PC-3 (cell line): ENCODE measurements at regions not wholly inside any gene's neighbourhood (a gene's known extent, or its start where the extent isn't known, plus 50 kb on each side); places are given as distances from the start of the nearest gene placed in this dataset.

Source experiments
- ATAC-seq: fragments of 200-7000 bp; cut with Tn5 transposase; 2 replicates; pipeline ENCODE4 v1.9.1; 2020; ENCODE audit warnings: mild to moderate bottlenecking, moderate library complexity
- BruUV-seq: library from RNA; stranded (reverse); fragments of 400-500 nt; replicated peaks from 2 replicates; lab custom pipeline; 2021; lab: Mats Ljungman, UMichigan
- CTCF ChIA-PET: fragments of 300-600 bp; sonication (Branson Sonifier 250); formaldehyde crosslinking; loops from one replicate; lab custom pipeline; 2022; ENCODE audit warnings: antibody characterized with exemption; lab: Charles Lee
- POLR2A ChIA-PET: fragments of 300-600 bp; sonication (Branson Sonifier 250); formaldehyde crosslinking; loops from one replicate; lab custom pipeline; 2022; ENCODE audit warnings: antibody characterized with exemption; ENCODE audit not compliant: unreplicated experiment; lab: Charles Lee
- DNase-seq: peaks from one replicate; pipeline ENCODE4 v3.0.0-alpha.2; 2015
- H2AFZ ChIP-seq: fragments of 300-600 bp; sonication (generic); 2 replicates; pipeline ENCODE4 v1.6.0; 2016; ENCODE audit warnings: antibody characterized with exemption, low read length
- H3F3A ChIP-seq: fragments of 300-600 bp; sonication (generic); one replicate; pipeline ENCODE4 v1.6.0; 2017; ENCODE audit warnings: antibody characterized with exemption, low read length, control low read depth, mild to moderate bottlenecking; ENCODE audit not compliant: unreplicated experiment
- H3K27ac ChIP-seq: fragments of 300-600 bp; sonication (generic); 2 replicates; pipeline ENCODE4 v1.5.1; 2016; ENCODE audit warnings: mild to moderate bottlenecking, low read length
- H3K27me3 ChIP-seq: fragments of 300-600 bp; sonication (generic); 2 replicates; pipeline ENCODE4 v1.6.1; 2016; ENCODE audit warnings: low read length, mixed read lengths
- H3K36me3 ChIP-seq: fragments of 300-600 bp; sonication (generic); 2 replicates; pipeline ENCODE4 v1.6.1; 2016; ENCODE audit warnings: low read depth, mixed run types, low read length, mixed read lengths
- H3K4me1 ChIP-seq: fragments of 300-600 bp; sonication (generic); 2 replicates; pipeline ENCODE4 v1.5.1; 2016; ENCODE audit warnings: low read length; ENCODE audit not compliant: insufficient read depth
- H3K4me2 ChIP-seq: fragments of 300-600 bp; sonication (generic); 2 replicates; pipeline ENCODE4 v1.6.0; 2016; ENCODE audit warnings: low read length
- H3K4me3 ChIP-seq: fragments of 300-600 bp; sonication (generic); 2 replicates; pipeline ENCODE4 v1.5.1; 2016; ENCODE audit warnings: mild to moderate bottlenecking, low read length, mixed read lengths
- H3K79me2 ChIP-seq: fragments of 300-600 bp; sonication (generic); 2 replicates; pipeline ENCODE4 v1.6.1; 2017; ENCODE audit warnings: low read length, mixed read lengths
- H3K9ac ChIP-seq: fragments of 300-600 bp; sonication (generic); 2 replicates; pipeline ENCODE4 v1.6.0; 2016; ENCODE audit warnings: mild to moderate bottlenecking, low read length
- H3K9me2 ChIP-seq: fragments of 300-600 bp; sonication (generic); replicated peaks from 2 replicates; pipeline ENCODE4 v1.6.1; 2016; ENCODE audit warnings: mixed run types, low read length, mixed read lengths
- H3K9me3 ChIP-seq: fragments of 300-600 bp; sonication (generic); 2 replicates; pipeline ENCODE4 v1.6.1; 2016; ENCODE audit warnings: low read length, mixed read lengths
- H4K20me1 ChIP-seq: fragments of 300-600 bp; sonication (generic); 2 replicates; pipeline ENCODE4 v1.6.1; 2016; ENCODE audit warnings: low read length, mixed read lengths
- CTCF ChIP-seq: fragments of 300-600 bp; sonication (generic); conservative IDR thresholded peaks from 2 replicates; pipeline ENCODE4 v1.5.1; 2017; ENCODE audit warnings: antibody characterized with exemption, low read depth, mild to moderate bottlenecking, low read length
- EZH2 ChIP-seq: fragments of 300-600 bp; sonication (generic); IDR thresholded peaks from one replicate; pipeline ENCODE4 v1.6.1; 2017; ENCODE audit warnings: antibody characterized with exemption, mild to moderate bottlenecking, low read length; ENCODE audit not compliant: unreplicated experiment
- EZH2phosphoT487 ChIP-seq: fragments of 300-600 bp; sonication (generic); IDR thresholded peaks from 2 replicates; pipeline ENCODE4 v1.6.1; 2018; ENCODE audit warnings: mild to moderate bottlenecking, antibody characterized with exemption, low read length, borderline replicate concordance
- intact Hi-C: fragments of 100-400 bp; cut with micrococcal nuclease; formaldehyde crosslinking; loops from 2 replicates; pipeline ENCODE4 v1.9.0; 2023

- H3K9me2 ChIP-seq: no peaks in the 10 kb centered on the region
- TF ChIP-seq EZH2 (no peak), CTCF (no peak), EZH2phosphoT487 (no peak)
- no peaks in the 10 kb centered on the region for H3K4me1 ChIP-seq
- no peaks in the 10 kb centered on the region for H3K36me3 ChIP-seq
- no peak overlapping the region for H3K27ac ChIP-seq
- H3K9ac ChIP-seq: no peak overlapping the region
- no peaks in the 10 kb centered on the region for H3K27me3 ChIP-seq
- H3F3A ChIP-seq: no peaks in the 10 kb centered on the region
- H3K79me2 ChIP-seq: no peaks in the 10 kb centered on the region
- no TSS peak for BruUV-seq
- no peaks in the 10 kb centered on the region for H4K20me1 ChIP-seq
- H3K4me2 ChIP-seq: no peak overlapping the region
- ChIA-PET POLR2A (no interaction called here), CTCF (no interaction called here)
- no peak overlapping the region for H2AFZ ChIP-seq
- H3K4me3 ChIP-seq: no peak overlapping the region
- no peaks in the 10 kb centered on the region for H3K9me3 ChIP-seq
- no peak for DNase-seq
- no peak for ATAC-seq
- intact Hi-C loops: no loop called here
Observed at GRCh38 chr3:68067314-68067713, 412.9 kb upstream of the SUCLG2 start.

- Histone ChIP-seq H3F3A (no peaks in the 10 kb centered on the region), H3K4me2 (no peak overlapping the region), H3K9ac (no peak overlapping the region), H3K36me3 (no peaks in the 10 kb centered on the region), H3K27ac (no peak overlapping the region), H3K9me2 (no peaks in the 10 kb centered on the region), H3K4me3 (no peak overlapping the region), H3K79me2 (no peaks in the 10 kb centered on the region), H3K27me3 (no peaks in the 10 kb centered on the region), H2AFZ (no peak overlapping the region), H3K9me3 (no peaks in the 10 kb centered on the region), H3K4me1 (no peaks in the 10 kb centered on the region), H4K20me1 (no peaks in the 10 kb centered on the region)
- BruUV-seq: no TSS peak
- ChIA-PET CTCF (no interaction called here), POLR2A (no interaction called here)
- ATAC-seq (no peak), DNase-seq (no peak)
- TF ChIP-seq EZH2phosphoT487 (no peak), EZH2 (no peak), CTCF (no peak)
- intact Hi-C loops: no loop called here
Observed at GRCh38 chr3:68062926-68063325, 408.5 kb upstream of the SUCLG2 start.

GRCh38 chr3:68060910-68061309 is 406.5 kb upstream of the SUCLG2 start:
- DNase-seq (no peak), ATAC-seq (no peak)
- no peaks in the 10 kb centered on the region for H3K36me3 ChIP-seq
- no peaks in the 10 kb centered on the region for H3K9me2 ChIP-seq
- no peak overlapping the region for H3K9ac ChIP-seq
- H3K79me2 ChIP-seq: no peaks in the 10 kb centered on the region
- H3K4me1 ChIP-seq: no peaks in the 10 kb centered on the region
- no peak overlapping the region for H3K4me3 ChIP-seq
- H3K9me3 ChIP-seq: no peaks in the 10 kb centered on the region
- H2AFZ ChIP-seq: no peak overlapping the region
- BruUV-seq: no TSS peak
- no peaks in the 10 kb centered on the region for H3F3A ChIP-seq
- ChIA-PET POLR2A (no interaction called here), CTCF (no interaction called here)
- no peaks in the 10 kb centered on the region for H4K20me1 ChIP-seq
- H3K27ac ChIP-seq: no peak overlapping the region
- H3K4me2 ChIP-seq: no peak overlapping the region
- intact Hi-C loops: no loop called here
- H3K27me3 ChIP-seq: no peaks in the 10 kb centered on the region
- TF ChIP-seq EZH2phosphoT487 (no peak), CTCF (no peak), EZH2 (no peak)
